GM18507 (cell line): ENCODE measurements at regions not wholly inside any gene's neighbourhood (a gene's known extent, or its start where the extent isn't known, plus 50 kb on each side); places are given as distances from the start of the nearest gene placed in this dataset.
"Not testable (repeated sequence)": the region's sequence is repeated elsewhere in the genome, so short reads cannot be mapped to it uniquely, and the experiment has no call there.

Experiments used
- DNase-seq: peaks from one replicate; pipeline ENCODE4 v3.0.0; 2011; ENCODE audit warnings: low read depth; ENCODE audit not compliant: insufficient read length; ENCODE audit errors: extremely low spot score
- FAIRE-seq: peaks from 2 replicates; lab custom pipeline; 2011; peaks lifted over from hg19 to GRCh38; lab: Jason Lieb, UNC

DNA sequence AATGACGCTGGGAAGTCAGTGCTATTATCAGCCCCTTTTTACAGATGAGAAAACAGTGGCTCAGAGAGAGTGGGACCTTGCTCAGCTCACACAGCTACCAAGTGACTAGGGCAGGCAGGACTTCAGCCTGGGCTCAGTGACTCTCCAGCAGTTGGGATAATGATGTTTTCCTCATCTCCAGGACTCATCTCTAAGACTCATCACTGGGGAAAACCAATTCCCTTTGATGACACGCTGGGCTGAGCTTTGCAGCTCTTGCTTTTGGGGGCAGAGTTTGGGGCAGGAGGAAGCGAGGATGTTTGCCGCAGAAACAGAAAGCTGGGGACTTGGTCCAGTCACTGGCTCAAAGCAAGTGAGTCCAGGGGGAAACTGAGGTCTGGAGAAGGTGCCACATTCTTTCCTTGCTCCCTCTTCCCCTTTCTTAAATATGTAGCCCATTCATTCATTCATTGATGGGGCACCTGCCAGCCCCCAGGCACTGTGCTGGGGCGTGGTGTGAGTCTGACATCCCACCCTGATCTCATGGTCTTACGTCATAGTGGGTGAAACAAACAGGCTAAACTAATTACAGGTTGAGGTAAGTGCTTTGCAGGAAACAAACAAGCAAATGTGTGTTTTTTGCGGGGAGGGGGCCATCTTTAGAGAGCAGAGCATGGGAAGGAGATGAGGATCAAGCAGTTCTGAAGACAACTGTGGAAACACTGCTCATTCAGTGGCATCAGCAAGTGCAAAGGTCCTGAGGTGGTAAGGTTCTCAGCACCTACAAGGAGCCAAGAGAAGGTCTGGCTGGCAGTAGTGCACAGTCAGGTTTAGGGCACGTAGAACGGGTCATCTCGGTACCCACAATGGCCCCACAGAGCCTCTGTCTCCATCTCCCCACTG, 74.4 kb upstream of the PMEPA1 start:
- FAIRE-seq (no peak), DNase-seq (no peak)

GRCh38 chr20:57783196-57783595, 73.4 kb upstream of the PMEPA1 start:
- no peak for FAIRE-seq
- DNase-seq = no peak

DNA sequence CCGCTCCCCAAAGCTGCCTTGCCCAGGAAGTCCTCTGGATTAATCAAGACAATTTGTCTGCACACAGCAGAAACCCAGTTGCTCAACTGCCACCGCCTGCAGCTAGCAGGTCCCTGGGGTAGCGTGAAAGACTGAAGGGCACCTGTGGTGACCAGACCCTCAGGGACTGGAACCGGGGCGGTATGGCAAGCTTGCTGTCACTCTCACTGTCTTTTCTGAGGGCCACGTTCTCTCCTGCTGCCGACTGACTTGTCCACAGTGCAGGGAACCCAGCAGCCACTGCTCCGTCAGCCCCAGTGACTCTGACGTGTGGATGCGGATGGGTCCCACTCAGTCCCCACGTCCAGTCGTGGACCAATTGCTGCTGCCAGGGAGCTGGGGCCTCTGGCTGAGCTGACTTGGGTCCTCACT, 72.8 kb upstream of the PMEPA1 start:
- FAIRE-seq (no peak), DNase-seq (no peak)

GRCh38 chr20:57781901-57782300, 72.1 kb upstream of the PMEPA1 start:
- DNase-seq = no peak
- no peak for FAIRE-seq

DNA sequence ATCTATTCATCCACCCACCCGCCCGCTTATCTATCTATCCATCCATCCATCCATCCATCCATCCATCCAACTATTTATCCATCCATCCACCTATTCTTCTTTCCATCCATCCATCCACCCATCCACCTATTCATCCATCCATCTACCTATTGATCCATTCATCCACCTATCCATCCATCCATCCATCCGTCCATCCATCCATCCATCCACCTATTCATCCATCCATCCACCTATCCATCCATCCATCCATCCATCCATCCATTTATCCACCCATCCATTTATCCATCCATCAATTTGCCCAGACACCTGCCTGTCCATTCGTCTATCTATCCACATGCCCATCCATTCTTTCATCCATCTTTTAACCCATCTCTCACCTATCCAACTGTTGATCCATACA, 71.1 kb upstream of the PMEPA1 start:
- FAIRE-seq (no peak), DNase-seq (no peak)

- DNase-seq (no peak), FAIRE-seq (no peak)
These were observed 70.6 kb upstream of the PMEPA1 start for GRCh38 chr20:57780398-57780797.

- DNase-seq (no peak), FAIRE-seq (no peak)
These were observed 69.7 kb upstream of the PMEPA1 start for GRCh38 chr20:57779401-57780003.

- DNase-seq = no peak
- FAIRE-seq = peak; percentile 18
These were observed 68.1 kb upstream of the PMEPA1 start for GRCh38 chr20:57777911-57778310.

- DNase-seq (no peak), FAIRE-seq (no peak)
These were observed 65.1 kb upstream of the PMEPA1 start for GRCh38 chr20:57774951-57775350.

DNA sequence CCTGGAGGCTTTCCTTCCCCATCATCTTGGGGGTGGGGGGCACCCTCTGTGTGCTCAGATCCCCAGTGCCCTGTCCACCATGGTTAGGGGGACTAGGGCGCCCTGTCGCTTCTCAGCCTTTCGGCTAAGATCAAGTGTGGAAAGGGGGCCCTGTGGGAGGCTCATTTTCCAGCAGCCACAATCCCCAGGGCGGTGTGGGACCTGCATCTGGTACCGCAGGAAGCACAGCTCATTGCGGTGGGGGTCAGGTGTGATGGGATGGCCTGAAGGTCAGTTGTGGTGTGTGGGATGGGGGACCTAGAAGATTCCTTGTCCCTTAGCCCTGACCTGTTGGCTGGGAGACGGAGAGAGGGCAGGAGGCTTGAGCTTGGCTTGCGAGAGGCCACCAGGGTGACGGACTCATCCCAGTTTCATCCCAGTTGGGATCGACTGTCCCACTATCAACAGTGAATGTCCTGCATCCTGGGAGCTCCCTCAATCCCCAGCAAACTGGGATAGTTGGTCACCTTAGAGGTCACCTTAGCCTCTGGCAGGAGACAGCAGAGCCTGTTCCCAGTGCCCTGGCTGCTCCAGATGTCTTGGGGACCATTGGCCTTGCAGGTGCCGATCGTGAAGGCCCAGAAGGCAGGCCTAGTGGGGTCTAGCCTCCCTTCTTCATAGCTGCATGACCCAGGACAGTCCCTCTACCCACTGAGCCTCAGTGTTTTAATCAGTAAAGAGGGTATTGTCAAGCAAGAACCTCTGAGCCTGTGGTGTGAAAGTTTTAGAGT, 64.5 kb upstream of the PMEPA1 start:
- DNase-seq (no peak), FAIRE-seq (no peak)

- FAIRE-seq = no peak
These were observed 63.4 kb upstream of the PMEPA1 start for GRCh38 chr20:57773059-57773815.

DNA sequence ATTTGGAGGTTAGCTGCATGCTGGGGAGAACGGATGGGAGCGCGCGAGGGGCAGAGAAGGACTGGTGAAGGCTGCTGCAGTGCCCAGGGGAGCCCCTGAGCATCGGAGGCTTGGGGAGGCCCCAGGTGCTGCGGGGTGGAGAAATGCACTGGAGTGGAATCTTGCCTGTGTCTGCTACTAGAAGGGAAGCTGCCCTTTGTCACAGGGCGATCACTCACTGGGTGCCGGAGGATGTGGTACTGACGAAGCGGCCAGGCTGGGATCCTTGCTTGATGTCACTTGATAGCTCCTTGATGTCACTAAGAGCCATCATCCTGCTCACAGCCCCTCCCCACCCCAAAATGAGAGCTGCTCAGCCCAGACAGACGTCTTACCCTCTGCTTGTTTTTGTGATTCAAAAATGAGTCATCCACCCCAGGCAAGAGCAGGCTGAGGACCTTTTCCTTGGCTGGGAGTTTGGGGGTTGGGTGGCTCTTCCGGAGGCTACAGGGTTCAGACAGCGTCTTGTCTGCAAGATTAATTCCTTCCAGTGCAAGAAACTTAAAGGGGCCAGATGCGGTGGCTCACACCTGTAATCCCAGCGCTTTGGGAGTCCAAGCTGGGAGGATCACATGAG, 62.6 kb upstream of the PMEPA1 start:
- FAIRE-seq (no peak), DNase-seq (no peak)

More at GRCh38 chr20:57773059-57773815, 63.4 kb upstream of the PMEPA1 start:
- DNase-seq = no peak

- FAIRE-seq = no peak
These were observed 61.3 kb upstream of the PMEPA1 start for GRCh38 chr20:57770852-57771720.

DNA sequence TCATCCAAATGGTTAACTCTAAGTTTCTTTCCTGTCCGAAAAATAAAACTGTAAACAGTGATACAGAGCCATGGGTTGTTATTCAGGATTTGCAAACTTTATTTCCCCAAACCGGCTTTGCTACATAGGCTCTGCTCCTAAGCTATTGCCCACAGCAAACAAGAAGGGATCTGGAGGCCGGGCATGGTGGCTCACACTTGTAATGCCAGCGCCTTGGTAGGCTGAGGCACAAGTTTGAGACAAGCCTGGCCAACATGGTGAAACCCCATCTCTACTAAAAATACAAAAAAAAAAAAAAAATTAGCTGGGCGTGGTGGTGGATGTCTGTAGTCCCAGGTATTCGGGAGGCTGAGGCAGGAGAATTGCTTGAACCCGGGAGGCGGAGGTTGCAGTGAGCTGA, 60.6 kb upstream of the PMEPA1 start:
- DNase-seq, FAIRE-seq: not testable (repeated sequence)

More at GRCh38 chr20:57770852-57771720, 61.3 kb upstream of the PMEPA1 start:
- no peak for DNase-seq

GRCh38 chr20:57769756-57770155, 59.9 kb upstream of the PMEPA1 start:
- FAIRE-seq = no peak

DNA sequence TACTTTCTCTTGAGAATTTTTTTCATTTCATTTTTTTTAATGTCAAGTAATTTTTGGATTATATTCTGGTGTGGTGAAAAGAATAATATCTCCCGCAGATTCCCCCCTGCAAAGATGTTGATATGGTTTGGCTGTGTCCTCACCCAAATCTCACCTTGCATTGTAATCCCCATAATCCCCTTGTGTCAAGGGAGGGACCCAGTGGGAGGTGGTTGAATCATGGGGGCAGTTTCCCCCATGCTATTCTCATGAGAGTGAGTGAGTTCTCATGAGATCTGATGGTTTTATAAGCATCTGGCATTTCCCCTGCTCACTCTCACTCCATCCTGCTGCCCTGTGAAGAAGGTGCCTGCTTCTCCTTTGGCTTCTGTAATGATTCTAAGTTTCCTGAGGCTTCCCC, 58.7 kb upstream of the PMEPA1 start:
- DNase-seq (no peak), FAIRE-seq (no peak)

More at GRCh38 chr20:57769756-57770155, 59.9 kb upstream of the PMEPA1 start:
- no peak for DNase-seq

GRCh38 chr20:57767441-57767840, 57.6 kb upstream of the PMEPA1 start:
- no peak for DNase-seq
- FAIRE-seq = no peak

DNA sequence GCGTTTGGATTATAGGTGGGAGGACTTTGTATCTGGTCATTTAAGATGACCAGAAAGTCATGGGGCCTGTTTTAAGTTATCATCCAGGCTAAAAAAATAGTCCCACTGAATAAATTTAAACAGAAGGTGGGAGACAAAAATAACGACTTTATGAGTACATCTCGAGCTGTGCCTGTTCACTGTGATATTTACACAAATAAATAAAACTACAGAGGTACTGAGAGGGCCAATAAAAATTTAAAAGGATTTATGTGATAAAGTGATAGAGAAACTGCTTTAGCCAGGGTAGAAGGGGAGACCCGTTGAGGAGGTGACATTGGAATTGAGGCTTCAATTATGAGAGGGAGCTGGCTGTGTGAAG, 53.4 kb upstream of the PMEPA1 start:
- no peak for FAIRE-seq

More for the DNA sequence above, 53.4 kb upstream of the PMEPA1 start:
- DNase-seq = no peak
